B cell (primary cell): ENCODE measurements at regions not wholly inside any gene's neighbourhood (a gene's known extent, or its start where the extent isn't known, plus 50 kb on each side); places are given as distances from the start of the nearest gene placed in this dataset.

Source experiments
- ATAC-seq: fragments of 200-7000 bp; cut with Tn5 transposase; one replicate; pipeline ENCODE4 v1.10.0; 2021; ENCODE audit warnings: low read depth, mild to moderate bottlenecking, moderate number of reproducible peaks, moderate library complexity
- CTCF ChIA-PET: fragments of 350-600 bp; sonication (Branson Sonifier 250); formaldehyde crosslinking; loops from one replicate; lab custom pipeline; 2021; ENCODE audit warnings: antibody characterized with exemption, inconsistent platforms; lab: Charles Lee
- POLR2A ChIA-PET: fragments of 350-600 bp; sonication (Branson Sonifier 250); formaldehyde crosslinking; loops from one replicate; lab custom pipeline; 2021; ENCODE audit warnings: antibody characterized with exemption; lab: Charles Lee
- DNase-seq: peaks from one replicate; pipeline ENCODE4 v3.0.0; 2013
- H2AFZ ChIP-seq: 2 replicates; pipeline ENCODE4 v1.6.1; 2012; ENCODE audit warnings: mild to moderate bottlenecking, low read depth, low read length; ENCODE audit not compliant: insufficient read depth, poor library complexity, severe bottlenecking
- H3K27ac ChIP-seq, 2 donors: 1 replicate in 1 of 2; 2 replicates in 1 of 2; pipeline ENCODE4 v1.5.1; 2012 to 2013; ENCODE audit warnings: low read length in 2 of 2, mild to moderate bottlenecking in 2 of 2, moderate library complexity in 1 of 2
- H3K27me3 ChIP-seq, 4 experiments: fragments of 200-600 bp in 1 of 4; sonication (generic) in 1 of 4; replicated peaks in 1 of 4; 1 replicate in 2 of 4; 2 replicates in 2 of 4; pipeline versions ENCODE4 v1.6.1 to v1.7.0; 2013 to 2016; ENCODE audit warnings: low read length in 3 of 4, mild to moderate bottlenecking in 2 of 4, mixed read lengths in 1 of 4, moderate library complexity in 1 of 4; ENCODE audit not compliant: insufficient read depth in 4 of 4, control insufficient read depth in 3 of 4; ENCODE audit errors: control extremely low read depth in 1 of 4
- H3K36me3 ChIP-seq, 2 experiments: replicated peaks in 1 of 2; 1 replicate in 1 of 2; 2 replicates in 1 of 2; pipeline versions ENCODE4 v1.6.1 to v1.7.1; 2013; ENCODE audit warnings: low read length in 1 of 2; ENCODE audit not compliant: insufficient read depth in 2 of 2, control insufficient read depth in 1 of 2; ENCODE audit errors: control extremely low read depth in 1 of 2, extremely low read depth in 1 of 2
- H3K4me1 ChIP-seq, 2 donors: fragments of 200-600 bp in 1 of 2; sonication (generic) in 1 of 2; 1 replicate in 1 of 2; 2 replicates in 1 of 2; pipeline versions ENCODE4 v1.5.1 to v1.6.1; 2013 to 2017; ENCODE audit warnings: low read length in 2 of 2; ENCODE audit not compliant: control insufficient read depth in 2 of 2, insufficient read depth in 2 of 2
- H3K4me2 ChIP-seq: replicated peaks from 2 replicates; pipeline ENCODE3; 2012; ENCODE audit warnings: mild to moderate bottlenecking, low read depth, low read length; ENCODE audit not compliant: poor library complexity, severe bottlenecking
- H3K4me3 ChIP-seq, 5 experiments: fragments of 200-600 bp in 1 of 5; sonication (generic) in 1 of 5; 1 replicate in 3 of 5; 2 replicates in 2 of 5; pipeline versions ENCODE4 v1.5.1 to v1.7.0; 2011 to 2016; ENCODE audit warnings: low read length in 4 of 5, mild to moderate bottlenecking in 4 of 5, low read depth in 2 of 5, control low read depth in 1 of 5, moderate library complexity in 1 of 5; ENCODE audit not compliant: insufficient read depth in 1 of 5; ENCODE audit errors: control extremely low read depth in 1 of 5, extremely low read depth in 1 of 5
- H3K79me2 ChIP-seq: fragments of 200-600 bp; sonication (generic); one replicate; pipeline ENCODE4 v1.6.0; 2016; ENCODE audit warnings: low read length; ENCODE audit not compliant: control insufficient read depth, insufficient read depth
- H3K9ac ChIP-seq: fragments of 200-600 bp; sonication (generic); 2 replicates; pipeline ENCODE4 v1.6.1; 2017; ENCODE audit warnings: mild to moderate bottlenecking, low read length, moderate library complexity
- H3K9me3 ChIP-seq, 3 donors: one replicate each; pipeline versions ENCODE4 v1.6.1 to v1.7.1; 2013; ENCODE audit warnings: low read length in 2 of 3; ENCODE audit not compliant: control insufficient read depth in 2 of 3, insufficient read depth in 1 of 3; ENCODE audit errors: control extremely low read depth in 1 of 3
- H4K20me1 ChIP-seq: 2 replicates; pipeline ENCODE4 v1.6.0; 2012; ENCODE audit warnings: mild to moderate bottlenecking, low read length; ENCODE audit not compliant: insufficient read depth, control insufficient read depth, poor library complexity, severe bottlenecking
- H3K27ac Mint-ChIP-seq: one replicate; pipeline ENCODE4 v1.8.0; 2021; ENCODE audit warnings: mixed read lengths
- H3K27me3 Mint-ChIP-seq: one replicate; pipeline ENCODE4 v1.8.0; 2021; ENCODE audit warnings: mixed read lengths
- H3K4me1 Mint-ChIP-seq: one replicate; pipeline ENCODE4 v1.8.0; 2021; ENCODE audit warnings: mixed read lengths
- H3K4me3 Mint-ChIP-seq: one replicate; pipeline ENCODE4 v1.8.0; 2021; ENCODE audit warnings: mixed read lengths
- H3K9me3 Mint-ChIP-seq: one replicate; pipeline ENCODE4 v1.8.0; 2022; ENCODE audit warnings: mixed read lengths; ENCODE audit not compliant: insufficient read depth
- CTCF ChIP-seq: fragments of 200-600 bp; IDR thresholded peaks from one replicate; pipeline ENCODE4 v1.8.0; 2022; ENCODE audit warnings: antibody characterized with exemption, mild to moderate bottlenecking
- EZH2 ChIP-seq: IDR thresholded peaks from 2 replicates; pipeline ENCODE4 v1.6.1; 2012; ENCODE audit warnings: borderline replicate concordance, low read depth, mild to moderate bottlenecking, moderate library complexity, low read length; ENCODE audit not compliant: insufficient read depth, poor library complexity, severe bottlenecking
- WGBS: methylation state at CpG from one replicate; pipeline ENCODE4 v1.1.5; 2013; ENCODE audit warnings: missing lambda C conversion rate; ENCODE audit not compliant: insufficient coverage; 5-methylcytosine and 5-hydroxymethylcytosine counted together
- intact Hi-C: fragments of 100-400 bp; cut with micrococcal nuclease; formaldehyde crosslinking; loops from one replicate; pipeline ENCODE4 v1.10.0; 2022

DNA sequence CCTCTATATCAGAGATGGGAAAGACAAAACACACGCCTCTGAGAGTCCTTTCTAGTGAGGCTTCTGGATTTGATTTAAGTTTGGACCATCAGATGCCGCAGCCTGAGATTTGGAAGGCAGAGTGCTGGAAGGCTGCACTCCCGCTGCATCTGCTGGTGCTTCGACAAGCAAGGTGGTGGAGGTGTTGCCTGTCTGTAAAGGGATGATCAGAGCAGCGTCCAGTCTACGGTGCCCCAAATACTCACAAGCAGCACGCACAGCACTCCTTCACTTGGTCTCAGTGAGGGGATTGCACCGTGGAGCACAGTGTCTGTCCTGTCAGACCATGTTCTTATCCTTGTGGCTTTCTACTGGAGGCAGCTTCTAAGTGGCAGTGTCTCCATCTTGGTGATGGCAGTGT is 221.4 kb downstream of the GADD45G start:
- no peaks in the 10 kb centered on the region for H3K79me2 ChIP-seq
- Mint-ChIP-seq H3K9me3 (peaks cover 3% of the 10 kb centered on the region), H3K27me3 (no peaks in the 10 kb centered on the region), H3K4me1 (peaks cover 25% of the 10 kb centered on the region), H3K27ac (no peak overlapping the region), H3K4me3 (no peak overlapping the region)
- no peaks in the 10 kb centered on the region for H3K9me3 ChIP-seq
- no peaks in the 10 kb centered on the region for H4K20me1 ChIP-seq
- ATAC-seq (no peak), DNase-seq (no peak)
- H3K9ac ChIP-seq: no peak overlapping the region
- no peaks in the 10 kb centered on the region for H3K27me3 ChIP-seq
- POLR2A ChIA-PET: no interaction called here
- H3K36me3 ChIP-seq: no peaks in the 10 kb centered on the region
- TF ChIP-seq EZH2 (no peak), CTCF (no peak)
- H3K27ac ChIP-seq: no peak overlapping the region
- no peak overlapping the region for H2AFZ ChIP-seq
- whole genome bisulfite sequencing: 98% methylated on average over 8 of the region's 8 CpGs
- CTCF ChIA-PET: interaction anchor here (0.8 to 0.9 kb wide), 2 partner anchors 11 to 83 kb away, joined by 3 read pairs; no protein-coding TSS in a partner anchor
- peaks cover 17 to 21% of the 10 kb centered on the region in 2 donors for H3K4me1 ChIP-seq
- no peak overlapping the region for H3K4me3 ChIP-seq
- H3K4me2 ChIP-seq: no peak overlapping the region
- intact Hi-C loops: no loop called here

GRCh38 chr9:89829346-89829745 is 224.5 kb downstream of the GADD45G start:
- Histone ChIP-seq H3K27ac (no peak overlapping the region), H3K4me3 (no peak overlapping the region), H3K36me3 (no peaks in the 10 kb centered on the region), H3K9ac (no peak overlapping the region), H3K27me3 (no peaks in the 10 kb centered on the region), H4K20me1 (no peaks in the 10 kb centered on the region), H3K9me3 (no peaks in the 10 kb centered on the region), H3K4me1 (peaks cover 17 to 21% of the 10 kb centered on the region in 2 donors), H3K79me2 (no peaks in the 10 kb centered on the region), H2AFZ (no peak overlapping the region), H3K4me2 (no peak overlapping the region)
- 87% methylated on average over 2 of the region's 4 CpGs for WGBS
- ChIA-PET POLR2A (no interaction called here), CTCF (no interaction called here)
- Mint-ChIP-seq H3K27ac (peak overlapping the region; percentile 13), H3K27me3 (no peaks in the 10 kb centered on the region), H3K4me3 (no peak overlapping the region), H3K9me3 (peaks cover 4% of the 10 kb centered on the region), H3K4me1 (peaks cover 25% of the 10 kb centered on the region)
- TF ChIP-seq EZH2: no peak
- no peak for TF ChIP-seq CTCF
- no peak for ATAC-seq
- no peak for DNase-seq
- intact Hi-C loops: loop anchor here (2.0 kb wide), 1 partner anchor 15 kb away; no protein-coding TSS in a partner anchor
